NCI-H69 (cell line): ENCODE measurements at regions not wholly inside any gene's neighbourhood (a gene's known extent, or its start where the extent isn't known, plus 50 kb on each side); places are given as distances from the start of the nearest gene placed in this dataset.

Experiments used
- DNase-seq: peaks from one replicate; lab custom pipeline; 2025; lab: John Stamatoyannopoulos, UW

DNA sequence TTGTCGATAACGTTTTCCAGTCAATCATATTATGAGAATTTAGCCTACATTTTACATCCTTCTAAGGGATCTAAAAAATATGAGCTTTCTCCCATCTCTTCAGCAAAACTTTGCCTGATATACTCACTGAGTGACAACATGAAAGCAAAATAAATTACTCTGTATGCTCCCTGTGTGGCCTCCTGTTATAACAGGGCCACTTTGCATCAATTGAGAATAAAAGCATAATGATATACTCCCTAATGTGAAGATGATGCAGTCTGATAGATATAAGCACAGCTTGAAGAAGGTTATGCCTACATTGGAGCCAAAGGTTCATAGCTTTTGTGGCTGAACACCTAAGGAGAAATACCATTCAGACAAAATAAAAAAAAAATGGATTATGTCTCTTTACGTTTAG lies 561.3 kb upstream of the ZNF717 start:
- peak; percentile 33 for DNase-seq

DNA sequence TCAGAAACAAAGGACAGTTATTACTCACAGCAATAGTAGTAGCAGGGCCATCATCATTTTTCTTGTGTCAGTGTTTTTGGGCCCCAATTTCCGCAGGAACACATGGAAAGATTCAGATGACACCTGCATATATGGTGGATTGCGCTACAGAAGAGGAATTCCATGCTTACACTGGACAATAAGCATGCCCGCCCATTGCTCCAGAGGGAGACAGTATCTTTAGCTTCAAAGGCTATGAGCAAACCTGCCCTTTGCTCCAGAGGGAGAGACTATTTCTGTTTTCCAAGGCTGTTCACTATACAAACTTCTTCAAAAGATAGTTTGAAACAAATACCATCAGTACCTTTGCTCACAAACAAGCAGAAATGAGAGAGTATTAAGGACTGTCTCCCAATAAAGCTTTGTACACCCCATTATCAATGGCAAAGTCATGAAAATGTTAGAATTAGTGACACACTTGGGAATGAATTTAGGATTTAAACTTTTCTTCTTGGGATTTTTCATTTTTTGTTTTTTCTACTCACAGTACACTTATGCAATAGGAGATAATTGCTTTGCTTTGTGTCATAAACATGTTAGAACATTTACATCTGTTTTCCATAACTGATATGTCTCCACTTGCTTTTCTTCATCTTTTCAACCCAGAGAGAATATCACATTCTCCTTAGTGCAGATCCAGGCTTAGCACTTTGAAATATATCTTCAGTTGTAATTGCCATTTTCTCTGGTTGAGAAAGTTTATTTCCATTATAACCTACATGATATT lies 564.5 kb upstream of the ZNF717 start:
- DNase-seq, result no peak

DNA sequence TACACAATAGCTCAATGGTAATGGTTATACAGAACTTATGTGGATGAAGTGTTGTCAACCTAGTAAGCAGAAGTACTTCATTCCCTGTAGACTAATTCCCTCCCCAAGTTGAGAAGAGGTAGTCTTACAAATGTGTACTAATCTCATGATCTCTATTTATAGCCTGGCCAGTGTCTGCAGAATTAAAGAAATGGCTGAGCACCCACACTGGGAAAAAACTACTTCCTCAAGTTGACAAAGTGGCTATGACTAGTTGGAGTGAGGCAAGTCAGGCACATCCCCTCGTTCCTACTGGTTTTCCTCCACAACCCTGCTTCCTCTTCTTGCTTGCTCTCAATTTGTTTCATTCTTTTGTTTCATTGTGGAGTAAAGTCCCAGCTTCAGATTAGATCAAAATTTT lies 566.7 kb upstream of the ZNF717 start:
- DNase-seq, result no peak

DNA sequence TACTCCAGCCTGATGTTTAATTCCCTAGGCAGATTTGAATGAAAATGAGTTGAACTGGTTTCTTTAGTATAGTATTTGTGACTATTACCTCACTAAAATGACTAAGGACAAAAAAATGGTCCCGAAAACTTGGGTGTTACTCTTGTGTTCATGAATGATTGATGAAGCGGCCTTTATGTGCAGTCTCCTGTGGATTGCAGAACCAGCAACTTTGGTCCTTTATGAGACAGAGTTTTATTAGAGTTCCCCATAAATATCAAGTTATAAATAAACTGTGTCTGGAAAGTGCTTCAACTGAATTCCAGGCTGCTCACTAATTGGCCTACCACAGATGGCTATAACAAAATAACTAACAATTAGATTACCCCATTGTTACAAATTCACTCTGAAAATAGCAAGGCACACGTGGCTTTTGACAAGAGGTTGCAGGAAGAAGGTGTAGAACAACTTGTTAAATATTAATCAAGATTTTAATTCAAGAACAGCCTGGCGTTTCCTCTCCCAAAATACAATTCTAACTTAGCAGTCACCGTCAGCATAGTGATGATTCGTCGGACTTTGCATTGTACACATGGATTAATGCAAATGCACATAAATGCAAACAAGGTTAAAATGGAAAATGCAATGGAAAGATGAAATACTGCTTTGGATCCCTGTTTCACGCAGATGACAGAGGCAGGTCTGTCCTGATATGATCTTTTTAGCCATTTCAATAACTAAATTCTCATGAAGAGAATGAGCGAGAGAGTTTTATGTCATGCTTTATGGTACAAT lies 567.3 kb upstream of the ZNF717 start:
- DNase-seq, result no peak

DNA sequence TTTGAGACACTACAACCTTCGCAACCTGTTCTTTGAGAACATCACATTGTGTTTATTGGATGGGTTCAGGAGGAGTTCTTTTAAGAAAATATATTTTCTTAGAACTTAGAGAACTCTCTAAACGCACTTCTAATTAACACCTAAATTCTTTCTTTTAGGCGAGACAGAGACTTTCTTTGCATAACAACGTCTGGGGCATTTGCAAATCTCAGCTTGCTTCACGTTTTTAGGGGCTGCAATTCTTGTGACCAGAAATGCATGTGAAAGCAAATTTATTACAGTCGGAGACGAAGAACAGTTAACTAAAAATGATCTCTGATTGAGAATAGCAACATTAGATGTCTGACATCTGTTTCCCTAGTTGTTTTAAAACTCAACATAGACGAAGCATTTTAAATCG lies 568.3 kb upstream of the ZNF717 start:
- DNase-seq, result no peak

DNA sequence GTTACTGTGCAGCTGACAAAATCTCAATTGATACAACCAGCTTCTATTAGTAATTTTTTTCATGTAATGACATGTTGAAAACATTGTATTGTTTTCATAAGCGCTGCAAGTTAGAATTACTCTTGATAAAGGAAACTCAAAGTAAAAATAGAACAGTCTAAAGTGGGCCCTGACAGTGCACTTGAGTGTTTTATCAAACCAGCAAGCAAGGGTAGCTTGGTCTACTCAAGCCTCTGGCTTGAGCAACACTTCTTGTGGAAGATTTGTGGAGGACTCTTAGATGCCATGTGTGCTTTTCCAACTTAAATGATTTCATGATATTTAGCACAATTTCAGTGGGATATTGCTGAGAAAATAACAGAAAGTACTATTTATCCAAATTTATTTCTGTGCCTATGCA lies 575.7 kb upstream of the ZNF717 start:
- DNase-seq, result no peak

DNA sequence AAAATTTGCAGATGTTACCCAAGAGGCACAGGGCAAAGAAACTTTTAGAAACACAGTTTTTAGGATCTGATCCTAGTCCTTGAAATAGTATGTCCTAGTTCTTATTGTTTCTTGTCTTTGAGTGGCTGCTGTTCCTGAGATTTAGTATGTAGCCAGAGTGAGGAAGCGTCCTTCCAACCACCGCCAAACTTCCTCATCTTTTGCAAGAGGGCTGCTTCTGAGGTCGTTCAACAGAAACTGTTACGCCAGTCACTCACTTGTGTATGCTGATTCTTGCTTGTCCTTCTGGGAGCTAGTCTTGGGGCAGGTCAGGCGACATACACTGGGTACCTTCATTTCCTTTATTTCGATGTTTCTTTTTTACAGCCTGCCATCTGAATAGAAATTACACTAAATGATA lies 577.3 kb upstream of the ZNF717 start:
- DNase-seq, result no peak

DNA sequence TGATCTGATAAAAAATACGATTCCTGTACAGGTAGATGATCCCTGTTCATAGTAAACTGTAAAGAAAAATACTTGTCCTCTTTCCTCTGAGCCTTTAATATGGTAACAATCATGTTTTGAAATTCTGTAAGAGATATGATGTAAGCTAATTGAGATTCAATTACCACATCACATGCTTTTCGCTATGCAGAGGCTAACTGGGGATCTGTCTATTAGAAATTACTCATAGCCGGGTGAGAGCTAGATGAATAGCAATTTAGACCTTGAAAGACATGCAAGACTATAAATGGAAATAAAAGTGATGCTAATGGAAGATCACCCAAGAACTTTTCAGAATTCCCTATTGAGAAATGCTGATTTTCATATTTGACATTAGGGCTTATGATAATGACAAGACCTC lies 579.9 kb upstream of the ZNF717 start:
- DNase-seq, result no peak

DNA sequence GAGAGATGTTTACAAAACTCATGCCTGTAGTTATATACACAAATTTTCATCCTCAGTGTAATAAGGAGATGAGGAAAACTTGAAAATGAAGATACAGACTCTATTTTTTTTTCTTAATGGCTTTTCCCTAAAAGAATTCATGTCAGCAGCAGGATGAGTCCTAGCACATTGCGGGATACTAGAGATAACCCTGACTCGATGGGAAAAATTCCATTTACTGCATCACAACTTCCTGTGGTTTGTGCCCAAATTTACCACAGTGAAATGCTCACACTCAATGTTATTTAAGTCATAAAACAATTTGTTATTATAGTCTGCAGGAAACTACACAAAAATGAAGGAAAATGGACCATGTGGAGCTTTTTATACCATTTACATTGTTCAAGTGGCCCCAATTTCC lies 581.9 kb upstream of the ZNF717 start:
- no peak for DNase-seq

DNA sequence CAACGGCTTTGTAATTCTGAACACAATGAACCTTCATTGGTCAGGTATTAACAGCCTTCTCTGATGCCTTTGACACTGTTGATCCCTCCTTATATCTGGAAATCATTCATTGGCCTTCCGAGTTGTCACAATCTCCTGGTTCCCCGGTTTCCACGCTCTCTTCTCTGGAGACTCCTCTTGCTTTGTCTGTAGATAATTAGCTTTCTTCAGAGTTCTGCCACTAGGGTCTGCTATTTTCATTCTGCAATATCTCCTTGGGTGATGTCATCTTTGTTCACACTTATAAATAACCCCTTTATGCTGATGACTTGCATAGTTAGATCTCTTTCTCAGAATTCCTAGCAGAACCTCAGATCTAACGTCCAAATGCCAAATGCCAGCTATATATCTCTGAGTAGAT lies 583.8 kb upstream of the ZNF717 start:
- peak; percentile 26 for DNase-seq

DNA sequence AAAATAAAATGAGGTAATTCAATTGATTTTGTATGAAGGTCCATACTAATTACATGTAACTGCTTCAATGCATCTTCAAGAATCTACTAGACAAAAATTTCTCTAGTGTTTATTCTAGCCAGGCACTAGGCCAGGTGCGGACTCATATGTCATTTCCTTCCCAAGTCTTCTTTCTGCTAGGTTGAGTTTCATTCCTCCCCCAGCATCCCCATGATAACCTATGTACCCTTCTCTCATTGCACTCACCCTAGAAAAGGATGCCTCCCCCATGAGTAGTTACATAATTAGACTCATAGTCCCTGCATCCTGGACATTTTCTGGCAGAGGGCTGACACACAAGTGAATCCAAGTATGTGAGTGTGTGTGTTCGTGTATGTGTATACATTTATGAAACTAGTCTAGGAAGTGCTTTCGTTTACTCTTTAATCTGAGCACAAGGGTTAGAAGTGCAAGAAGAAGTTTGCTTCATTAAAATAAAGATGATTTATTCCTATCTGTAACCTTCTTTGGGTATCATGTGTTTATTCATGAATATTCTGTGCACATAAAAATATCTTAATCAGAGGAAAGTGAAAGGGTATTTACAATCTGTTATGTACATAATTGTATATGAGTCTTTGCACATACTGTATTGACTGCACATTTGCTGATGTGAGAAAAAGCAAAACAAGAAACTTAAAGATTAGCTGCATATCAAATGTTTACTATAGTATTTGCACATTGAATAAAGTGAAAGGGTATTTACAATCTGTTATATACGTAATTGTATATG lies 585.6 kb upstream of the ZNF717 start:
- no peak for DNase-seq

DNA sequence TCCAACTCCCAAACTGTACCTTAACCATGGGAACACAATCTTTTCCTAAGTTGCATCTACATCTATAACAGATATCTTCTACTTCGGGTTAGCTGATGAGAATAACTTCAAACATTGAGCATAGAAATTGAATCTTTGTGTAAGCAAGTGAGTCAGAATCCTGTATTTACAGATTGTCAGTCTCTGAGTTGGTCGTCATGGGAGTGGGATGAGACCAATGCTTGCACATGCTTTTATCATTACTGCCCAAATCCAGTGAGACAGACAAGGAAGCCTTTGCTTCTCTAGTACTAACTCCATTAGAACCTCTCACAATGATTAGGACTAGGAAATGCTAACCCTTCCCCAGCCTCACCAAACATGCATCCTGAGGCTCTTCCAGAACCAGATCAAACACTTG lies 587.1 kb upstream of the ZNF717 start:
- no peak for DNase-seq

DNA sequence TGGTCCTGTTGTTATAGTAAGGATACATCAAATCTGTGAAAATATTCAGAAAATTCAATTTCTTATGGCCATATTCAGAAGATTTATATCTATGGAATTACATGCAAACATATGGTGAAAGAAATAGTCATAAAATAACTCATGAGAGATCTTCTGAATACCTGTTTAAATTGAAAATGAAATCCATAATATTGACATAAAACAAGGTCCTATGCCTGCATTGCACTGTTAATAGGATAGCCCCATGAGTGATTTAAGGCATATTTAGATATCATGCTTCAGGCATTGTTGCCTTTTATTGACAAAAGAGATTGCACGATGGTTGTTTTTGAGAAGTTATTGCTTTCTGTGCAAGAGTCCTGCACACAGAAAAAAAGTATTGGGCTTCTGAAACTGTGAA lies 591.7 kb upstream of the ZNF717 start:
- DNase-seq, result no peak

DNA sequence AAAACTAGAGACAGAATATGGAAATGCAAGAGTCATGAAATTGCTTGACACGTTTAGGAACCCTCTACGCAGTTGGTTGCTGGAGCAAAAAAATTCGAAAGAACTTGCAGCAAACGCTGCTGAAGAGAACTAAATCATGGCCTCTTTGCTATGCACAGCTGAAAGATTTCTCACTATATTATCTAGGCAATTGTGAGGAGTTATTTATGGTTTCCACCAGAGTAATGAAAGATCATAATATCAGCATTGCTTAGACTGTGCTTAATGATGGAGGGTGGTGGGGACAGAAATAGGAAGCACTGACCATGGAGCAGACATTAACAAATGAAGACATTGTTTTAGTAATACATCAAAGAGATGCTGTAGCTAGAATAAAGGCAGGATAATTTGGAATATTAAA lies 593.4 kb upstream of the ZNF717 start:
- DNase-seq, result no peak

DNA sequence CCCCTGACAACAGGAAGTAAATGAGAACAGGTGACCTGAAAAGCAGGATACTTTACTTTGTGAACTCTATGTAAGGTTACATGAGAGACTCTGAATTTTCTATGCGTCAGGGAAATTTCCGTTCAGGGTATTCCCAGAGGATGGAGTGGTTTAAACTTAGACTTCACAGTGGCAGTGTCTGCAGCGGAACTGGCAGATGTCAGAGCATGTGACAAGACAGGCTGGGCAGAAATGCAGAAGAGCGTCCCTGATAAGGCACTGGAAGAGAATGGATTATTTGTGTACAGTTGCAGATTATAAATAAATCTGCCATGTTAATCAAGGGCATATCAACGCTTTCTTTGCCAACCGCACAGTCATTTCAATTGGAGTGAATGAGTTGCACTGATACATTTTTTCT lies 598.4 kb upstream of the ZNF717 start:
- DNase-seq, result no peak

DNA sequence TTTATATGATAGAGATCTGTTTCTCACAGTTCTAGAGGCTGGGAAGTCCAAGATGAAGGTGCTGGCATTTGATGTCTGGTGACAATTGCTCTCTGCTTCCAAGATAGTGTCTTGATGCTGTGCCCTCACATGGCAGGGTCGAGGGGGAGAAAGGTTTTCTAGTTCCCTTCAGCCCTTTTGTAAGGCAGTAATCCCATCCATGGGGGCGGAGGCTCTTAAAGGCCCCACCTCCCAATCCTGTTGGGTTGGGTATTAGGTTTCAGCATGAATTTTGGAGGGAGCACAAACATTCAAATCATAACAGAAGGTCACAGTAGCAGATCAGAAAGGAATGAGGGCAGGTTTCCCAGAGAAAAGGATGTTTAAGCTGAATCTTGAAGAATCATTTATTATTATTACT lies 601.7 kb upstream of the ZNF717 start:
- DNase-seq, result no peak

DNA sequence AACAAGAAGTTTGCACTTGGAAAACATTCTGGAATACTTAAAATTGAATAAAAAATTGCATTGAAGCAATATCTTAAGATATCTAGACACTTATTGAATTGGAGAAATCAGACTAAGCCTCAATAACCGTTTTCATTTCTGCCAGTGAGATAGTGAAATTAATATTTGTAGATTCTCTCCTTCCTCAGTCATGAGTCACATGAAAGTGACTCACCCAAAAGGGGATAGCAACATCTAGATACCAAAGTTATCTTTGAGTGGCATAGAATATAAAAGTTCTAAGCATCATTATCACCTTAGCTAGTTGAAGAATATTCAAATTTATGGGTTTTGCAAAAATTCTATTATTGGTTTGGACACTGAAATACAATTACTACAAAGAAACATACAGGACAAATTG lies 614.8 kb upstream of the ZNF717 start:
- no peak for DNase-seq

DNA sequence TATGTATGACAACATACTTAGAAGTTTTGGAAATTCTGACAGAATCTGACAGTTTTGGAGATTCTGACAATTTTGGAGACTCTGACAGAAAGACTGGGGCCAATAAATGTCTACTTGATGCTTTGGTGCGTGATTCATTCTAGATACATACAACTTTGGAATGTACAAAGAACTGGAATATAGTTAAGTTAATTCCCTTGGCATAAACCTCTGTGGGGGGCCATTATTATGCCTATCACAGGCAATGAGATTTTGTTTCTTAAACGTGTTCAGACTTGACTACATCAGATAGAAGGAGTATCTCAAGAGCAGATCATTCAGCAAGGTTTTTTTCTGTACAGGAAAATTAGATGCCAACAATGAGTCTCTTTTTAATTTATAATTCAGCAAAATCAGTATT lies 617.6 kb upstream of the ZNF717 start:
- DNase-seq, result peak; percentile 12

DNA sequence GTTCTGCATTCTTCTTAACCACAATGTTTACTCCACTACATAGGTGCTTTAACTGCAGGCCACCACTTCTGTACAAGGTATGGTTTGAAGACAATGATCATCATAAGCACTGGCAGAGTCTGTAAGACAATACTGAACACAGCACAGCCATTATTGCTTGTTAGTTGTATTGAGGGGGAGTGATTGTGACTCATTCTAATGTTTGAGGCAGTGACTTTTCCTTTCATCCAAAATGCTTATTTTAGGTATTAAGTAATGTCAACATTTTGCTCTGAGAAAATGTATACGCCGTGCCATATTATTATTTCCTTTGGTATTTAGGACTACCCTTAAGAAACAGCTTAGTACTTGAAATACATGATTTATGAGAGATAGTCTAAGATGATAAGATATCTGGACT lies 618.2 kb upstream of the ZNF717 start:
- DNase-seq, result peak; percentile 31

DNA sequence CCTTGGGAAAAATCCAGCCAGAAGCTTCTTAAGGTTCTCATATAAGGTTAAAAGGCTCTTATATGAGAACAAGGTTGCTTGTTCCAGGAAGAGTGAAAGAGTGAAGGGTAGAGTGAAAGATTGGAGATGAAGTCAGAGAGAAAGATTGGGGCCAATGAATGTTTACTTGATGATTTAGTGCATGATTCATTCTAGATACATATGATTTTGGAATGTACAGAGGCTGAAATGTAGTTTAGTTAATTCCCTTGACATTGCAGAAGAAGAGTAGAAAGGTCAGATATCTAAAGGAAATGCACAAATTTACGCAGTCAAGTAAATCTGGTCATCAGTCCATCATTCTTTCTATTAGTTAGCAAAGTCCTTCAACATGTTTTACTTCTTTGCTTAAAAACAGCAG lies 619.8 kb upstream of the ZNF717 start:
- DNase-seq, result no peak

DNA sequence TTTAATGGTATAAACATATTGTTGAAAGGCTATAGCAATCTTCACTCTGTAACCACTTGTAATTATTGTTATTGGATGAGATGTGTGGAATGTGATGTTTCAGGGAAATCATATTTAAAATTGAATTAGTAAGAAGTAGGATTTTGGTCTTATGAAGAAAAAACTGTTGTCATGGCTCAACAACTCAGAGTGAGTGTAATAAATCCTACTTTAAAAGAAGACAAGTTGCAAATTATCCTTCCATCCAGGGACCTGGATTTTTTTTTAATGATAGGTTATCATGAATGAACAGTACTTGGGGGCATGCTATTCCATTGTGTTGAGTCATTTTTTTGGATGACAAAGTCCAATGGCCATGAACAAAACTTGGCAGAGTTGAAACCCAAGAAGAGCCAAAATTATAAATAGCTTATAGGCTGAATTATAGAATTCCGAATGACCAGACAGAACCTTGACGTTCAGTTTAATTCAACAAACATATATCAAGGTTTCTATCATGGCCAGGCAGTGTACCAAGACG lies 625.5 kb upstream of the ZNF717 start:
- peak; percentile 56 for DNase-seq

DNA sequence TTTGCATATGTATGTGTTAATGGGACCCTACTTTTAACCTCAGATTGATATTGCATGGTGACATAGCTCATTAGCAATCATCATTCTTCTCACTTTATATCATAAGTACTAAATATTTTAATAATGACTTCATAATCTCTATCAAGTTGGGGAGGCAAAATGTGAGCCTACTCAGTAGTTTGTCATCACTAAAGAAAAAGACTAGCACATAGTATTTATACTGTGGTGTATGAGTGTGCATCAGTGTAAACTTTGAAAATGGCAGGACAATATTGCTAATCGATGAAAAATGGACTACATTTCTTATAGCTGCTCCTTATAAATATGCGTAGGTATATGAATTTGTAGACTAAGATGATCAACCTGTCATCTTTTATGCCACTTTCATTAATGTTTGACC lies 624.5 kb upstream of the ROBO2 start:
- no peak for DNase-seq
